ENCODE measurements at regions not wholly inside any gene's neighbourhood (a gene's known extent, or its start where the extent isn't known, plus 50 kb on each side); places are given as distances from the start of the nearest gene placed in this dataset.

- Mint-ChIP-seq H3K36me3 (ENCODE audit: insufficient read depth in 1 of 3, low read depth in 3 of 3) (no peaks in the 10 kb centered on the region), H3K27me3 (ENCODE audit: low read depth) (no peaks in the 10 kb centered on the region), H3K27ac (no peak overlapping the region), H3K9me3 (no peaks in the 10 kb centered on the region; a peak in 1 of 5 replicates), H3K4me3 (no peak overlapping the region), H3K4me1 (peaks cover 5 to 6% of the 10 kb centered on the region in 2 experiments; a peak in 1 of 4 replicates)
- no peaks in the 10 kb centered on the region for H3K79me1 ChIP-seq (ENCODE audit: insufficient read depth, low read depth, low read length, poor library complexity, severe bottlenecking)
- H2BK5ac ChIP-seq (ENCODE audit: insufficient read length, low read length), result no peak overlapping the region
- no peaks in the 10 kb centered on the region for H3K4me1 ChIP-seq (ENCODE audit: insufficient read depth, low read length)
- no peak overlapping the region for H3K14ac ChIP-seq (ENCODE audit: insufficient read depth, low read length)
- no peak overlapping the region for H3K18ac ChIP-seq (ENCODE audit: insufficient read length, low read depth, low read length)
- H4K91ac ChIP-seq (ENCODE audit: insufficient read length, low read depth, low read length), result no peak overlapping the region
- H3K4me2 ChIP-seq (ENCODE audit: insufficient read depth, insufficient read length, low read length), result no peak overlapping the region
- H2AFZ ChIP-seq (ENCODE audit: low read length), result no peak overlapping the region
- no peaks in the 10 kb centered on the region for H3K9me3 ChIP-seq (ENCODE audit: control insufficient read depth, low read depth, low read length)
- no peaks in the 10 kb centered on the region for H3K79me2 ChIP-seq (ENCODE audit: insufficient read depth, low read length)
- no peaks in the 10 kb centered on the region for H3K23me2 ChIP-seq (ENCODE audit: insufficient read length, low read depth, low read length, poor library complexity, severe bottlenecking)
- no peak overlapping the region for H2BK120ac ChIP-seq (ENCODE audit: low read depth, low read length, poor library complexity, severe bottlenecking)
- DNase-seq, result no peak
- H3K9ac ChIP-seq (ENCODE audit: extremely low read depth, insufficient read length, low read length), result no peak overlapping the region
- no peak overlapping the region for H3K27ac ChIP-seq (ENCODE audit: insufficient read length, low read depth, low read length)
- no peak overlapping the region for H3K23ac ChIP-seq (ENCODE audit: insufficient read length, low read depth, low read length)
- WGBS (ENCODE audit: extremely low coverage, insufficient read length, low lambda C conversion rate), result no CpG with 5 or more reads among the region's 2 CpGs
- no peak overlapping the region for H4K5ac ChIP-seq (ENCODE audit: insufficient read length, low read depth, low read length)
- no peak overlapping the region for H2AK5ac ChIP-seq (ENCODE audit: insufficient read length, low read length)
- H2BK15ac ChIP-seq (ENCODE audit: low read depth, low read length), result no peak overlapping the region
- H2BK12ac ChIP-seq (ENCODE audit: insufficient read length, low read depth, low read length), result no peak overlapping the region
- no peak overlapping the region for H3K4ac ChIP-seq (ENCODE audit: low read depth, low read length)
- H4K20me1 ChIP-seq (ENCODE audit: control insufficient read depth, insufficient read depth, insufficient read length), result no peaks in the 10 kb centered on the region
- no peak overlapping the region for H2BK20ac ChIP-seq (ENCODE audit: low read depth, low read length, poor library complexity, severe bottlenecking)
- no peak overlapping the region for H3T11ph ChIP-seq (ENCODE audit: low read length)
- TF ChIP-seq, protein P1, sequence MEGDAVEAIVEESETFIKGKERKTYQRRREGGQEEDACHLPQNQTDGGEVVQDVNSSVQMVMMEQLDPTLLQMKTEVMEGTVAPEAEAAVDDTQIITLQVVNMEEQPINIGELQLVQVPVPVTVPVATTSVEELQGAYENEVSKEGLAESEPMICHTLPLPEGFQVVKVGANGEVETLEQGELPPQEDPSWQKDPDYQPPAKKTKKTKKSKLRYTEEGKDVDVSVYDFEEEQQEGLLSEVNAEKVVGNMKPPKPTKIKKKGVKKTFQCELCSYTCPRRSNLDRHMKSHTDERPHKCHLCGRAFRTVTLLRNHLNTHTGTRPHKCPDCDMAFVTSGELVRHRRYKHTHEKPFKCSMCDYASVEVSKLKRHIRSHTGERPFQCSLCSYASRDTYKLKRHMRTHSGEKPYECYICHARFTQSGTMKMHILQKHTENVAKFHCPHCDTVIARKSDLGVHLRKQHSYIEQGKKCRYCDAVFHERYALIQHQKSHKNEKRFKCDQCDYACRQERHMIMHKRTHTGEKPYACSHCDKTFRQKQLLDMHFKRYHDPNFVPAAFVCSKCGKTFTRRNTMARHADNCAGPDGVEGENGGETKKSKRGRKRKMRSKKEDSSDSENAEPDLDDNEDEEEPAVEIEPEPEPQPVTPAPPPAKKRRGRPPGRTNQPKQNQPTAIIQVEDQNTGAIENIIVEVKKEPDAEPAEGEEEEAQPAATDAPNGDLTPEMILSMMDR (conservative IDR thresholded peaks at IDR 0.05), result no peak
- no peak overlapping the region for H3K56ac ChIP-seq (ENCODE audit: insufficient read length, low read depth, low read length)
- H4K8ac ChIP-seq (replicated peaks; ENCODE audit: insufficient read length, low read depth, low read length), result no peak overlapping the region
- no peaks in the 10 kb centered on the region for H3K27me3 ChIP-seq (ENCODE audit: insufficient read depth, low read length)
These were observed 277.2 kb upstream of the NR4A3 start for GRCh38 chr9:99544526-99544925.
